B cell (primary cell): ENCODE measurements at regions not wholly inside any gene's neighbourhood (a gene's known extent, or its start where the extent isn't known, plus 50 kb on each side); places are given as distances from the start of the nearest gene placed in this dataset.

Source experiments
- ATAC-seq: fragments of 200-7000 bp; cut with Tn5 transposase; one replicate; pipeline ENCODE4 v1.10.0; 2021; ENCODE audit warnings: low read depth, mild to moderate bottlenecking, moderate number of reproducible peaks, moderate library complexity
- CTCF ChIA-PET: fragments of 350-600 bp; sonication (Branson Sonifier 250); formaldehyde crosslinking; loops from one replicate; lab custom pipeline; 2021; ENCODE audit warnings: antibody characterized with exemption, inconsistent platforms; lab: Charles Lee
- POLR2A ChIA-PET: fragments of 350-600 bp; sonication (Branson Sonifier 250); formaldehyde crosslinking; loops from one replicate; lab custom pipeline; 2021; ENCODE audit warnings: antibody characterized with exemption; lab: Charles Lee
- DNase-seq: peaks from one replicate; pipeline ENCODE4 v3.0.0; 2013
- H2AFZ ChIP-seq: 2 replicates; pipeline ENCODE4 v1.6.1; 2012; ENCODE audit warnings: mild to moderate bottlenecking, low read depth, low read length; ENCODE audit not compliant: insufficient read depth, poor library complexity, severe bottlenecking
- H3K27ac ChIP-seq, 2 donors: 1 replicate in 1 of 2; 2 replicates in 1 of 2; pipeline ENCODE4 v1.5.1; 2012 to 2013; ENCODE audit warnings: low read length in 2 of 2, mild to moderate bottlenecking in 2 of 2, moderate library complexity in 1 of 2
- H3K27me3 ChIP-seq, 4 experiments: fragments of 200-600 bp in 1 of 4; sonication (generic) in 1 of 4; replicated peaks in 1 of 4; 1 replicate in 2 of 4; 2 replicates in 2 of 4; pipeline versions ENCODE4 v1.6.1 to v1.7.0; 2013 to 2016; ENCODE audit warnings: low read length in 3 of 4, mild to moderate bottlenecking in 2 of 4, mixed read lengths in 1 of 4, moderate library complexity in 1 of 4; ENCODE audit not compliant: insufficient read depth in 4 of 4, control insufficient read depth in 3 of 4; ENCODE audit errors: control extremely low read depth in 1 of 4
- H3K36me3 ChIP-seq, 2 experiments: replicated peaks in 1 of 2; 1 replicate in 1 of 2; 2 replicates in 1 of 2; pipeline versions ENCODE4 v1.6.1 to v1.7.1; 2013; ENCODE audit warnings: low read length in 1 of 2; ENCODE audit not compliant: insufficient read depth in 2 of 2, control insufficient read depth in 1 of 2; ENCODE audit errors: control extremely low read depth in 1 of 2, extremely low read depth in 1 of 2
- H3K4me1 ChIP-seq, 2 donors: fragments of 200-600 bp in 1 of 2; sonication (generic) in 1 of 2; 1 replicate in 1 of 2; 2 replicates in 1 of 2; pipeline versions ENCODE4 v1.5.1 to v1.6.1; 2013 to 2017; ENCODE audit warnings: low read length in 2 of 2; ENCODE audit not compliant: control insufficient read depth in 2 of 2, insufficient read depth in 2 of 2
- H3K4me2 ChIP-seq: replicated peaks from 2 replicates; pipeline ENCODE3; 2012; ENCODE audit warnings: mild to moderate bottlenecking, low read depth, low read length; ENCODE audit not compliant: poor library complexity, severe bottlenecking
- H3K4me3 ChIP-seq, 5 experiments: fragments of 200-600 bp in 1 of 5; sonication (generic) in 1 of 5; 1 replicate in 3 of 5; 2 replicates in 2 of 5; pipeline versions ENCODE4 v1.5.1 to v1.7.0; 2011 to 2016; ENCODE audit warnings: low read length in 4 of 5, mild to moderate bottlenecking in 4 of 5, low read depth in 2 of 5, control low read depth in 1 of 5, moderate library complexity in 1 of 5; ENCODE audit not compliant: insufficient read depth in 1 of 5; ENCODE audit errors: control extremely low read depth in 1 of 5, extremely low read depth in 1 of 5
- H3K79me2 ChIP-seq: fragments of 200-600 bp; sonication (generic); one replicate; pipeline ENCODE4 v1.6.0; 2016; ENCODE audit warnings: low read length; ENCODE audit not compliant: control insufficient read depth, insufficient read depth
- H3K9ac ChIP-seq: fragments of 200-600 bp; sonication (generic); 2 replicates; pipeline ENCODE4 v1.6.1; 2017; ENCODE audit warnings: mild to moderate bottlenecking, low read length, moderate library complexity
- H3K9me3 ChIP-seq, 3 donors: one replicate each; pipeline versions ENCODE4 v1.6.1 to v1.7.1; 2013; ENCODE audit warnings: low read length in 2 of 3; ENCODE audit not compliant: control insufficient read depth in 2 of 3, insufficient read depth in 1 of 3; ENCODE audit errors: control extremely low read depth in 1 of 3
- H4K20me1 ChIP-seq: 2 replicates; pipeline ENCODE4 v1.6.0; 2012; ENCODE audit warnings: mild to moderate bottlenecking, low read length; ENCODE audit not compliant: insufficient read depth, control insufficient read depth, poor library complexity, severe bottlenecking
- H3K27ac Mint-ChIP-seq: one replicate; pipeline ENCODE4 v1.8.0; 2021; ENCODE audit warnings: mixed read lengths
- H3K27me3 Mint-ChIP-seq: one replicate; pipeline ENCODE4 v1.8.0; 2021; ENCODE audit warnings: mixed read lengths
- H3K4me1 Mint-ChIP-seq: one replicate; pipeline ENCODE4 v1.8.0; 2021; ENCODE audit warnings: mixed read lengths
- H3K4me3 Mint-ChIP-seq: one replicate; pipeline ENCODE4 v1.8.0; 2021; ENCODE audit warnings: mixed read lengths
- H3K9me3 Mint-ChIP-seq: one replicate; pipeline ENCODE4 v1.8.0; 2022; ENCODE audit warnings: mixed read lengths; ENCODE audit not compliant: insufficient read depth
- CTCF ChIP-seq: fragments of 200-600 bp; IDR thresholded peaks from one replicate; pipeline ENCODE4 v1.8.0; 2022; ENCODE audit warnings: antibody characterized with exemption, mild to moderate bottlenecking
- EZH2 ChIP-seq: IDR thresholded peaks from 2 replicates; pipeline ENCODE4 v1.6.1; 2012; ENCODE audit warnings: borderline replicate concordance, low read depth, mild to moderate bottlenecking, moderate library complexity, low read length; ENCODE audit not compliant: insufficient read depth, poor library complexity, severe bottlenecking
- WGBS: methylation state at CpG from one replicate; pipeline ENCODE4 v1.1.5; 2013; ENCODE audit warnings: missing lambda C conversion rate; ENCODE audit not compliant: insufficient coverage; 5-methylcytosine and 5-hydroxymethylcytosine counted together
- intact Hi-C: fragments of 100-400 bp; cut with micrococcal nuclease; formaldehyde crosslinking; loops from one replicate; pipeline ENCODE4 v1.10.0; 2022

- no CpG with 5 or more reads among the region's 4 CpGs for WGBS
- no peak overlapping the region for H3K9ac ChIP-seq
- no peaks in the 10 kb centered on the region for H3K9me3 ChIP-seq
- H3K4me1 Mint-ChIP-seq = no peaks in the 10 kb centered on the region
- H4K20me1 ChIP-seq = no peaks in the 10 kb centered on the region
- no peaks in the 10 kb centered on the region for H3K4me1 ChIP-seq
- H2AFZ ChIP-seq = no peak overlapping the region
- POLR2A ChIA-PET = no interaction called here
- CTCF ChIA-PET = no interaction called here
- H3K27me3 ChIP-seq = no peaks in the 10 kb centered on the region
- H3K27me3 Mint-ChIP-seq = no peaks in the 10 kb centered on the region
- H3K4me3 ChIP-seq = no peak overlapping the region
- no peaks in the 10 kb centered on the region for H3K36me3 ChIP-seq
- no peak for ATAC-seq
- H3K27ac ChIP-seq = no peak overlapping the region
- H3K4me3 Mint-ChIP-seq = no peak overlapping the region
- TF ChIP-seq EZH2 = no peak
- no peak overlapping the region for H3K4me2 ChIP-seq
- peaks cover 3% of the 10 kb centered on the region for H3K9me3 Mint-ChIP-seq
- DNase-seq = no peak
- no peak overlapping the region for H3K27ac Mint-ChIP-seq
- intact Hi-C loops = no loop called here
- H3K79me2 ChIP-seq = no peaks in the 10 kb centered on the region
Measured at GRCh38 chr5:118044169-118044568, 944.2 kb downstream of the DTWD2 start.

GRCh38 chr5:118043531-118043930 lies 944.8 kb downstream of the DTWD2 start:
- POLR2A ChIA-PET = no interaction called here
- H3K9me3 ChIP-seq = no peaks in the 10 kb centered on the region
- no peaks in the 10 kb centered on the region for H3K27me3 ChIP-seq
- Mint-ChIP-seq H3K4me1 (no peaks in the 10 kb centered on the region), H3K27me3 (no peaks in the 10 kb centered on the region), H3K9me3 (peaks cover 3% of the 10 kb centered on the region), H3K27ac (no peak overlapping the region), H3K4me3 (no peak overlapping the region)
- H3K9ac ChIP-seq = no peak overlapping the region
- ATAC-seq (no peak), DNase-seq (no peak)
- H3K4me3 ChIP-seq = no peak overlapping the region
- H3K4me2 ChIP-seq = no peak overlapping the region
- intact Hi-C loops = no loop called here
- TF ChIP-seq EZH2 = no peak
- TF ChIP-seq CTCF = no peak
- no peak overlapping the region for H2AFZ ChIP-seq
- H3K27ac ChIP-seq = no peak overlapping the region
- H3K36me3 ChIP-seq = no peaks in the 10 kb centered on the region
- no peaks in the 10 kb centered on the region for H3K79me2 ChIP-seq
- H4K20me1 ChIP-seq = no peaks in the 10 kb centered on the region
- H3K4me1 ChIP-seq = no peaks in the 10 kb centered on the region
- CTCF ChIA-PET = no interaction called here
